HepG2 (cell line): ENCODE measurements at regions not wholly inside any gene's neighbourhood (a gene's known extent, or its start where the extent isn't known, plus 50 kb on each side); places are given as distances from the start of the nearest gene placed in this dataset.
A peak's percentile ranks its signal among the peaks of the same experiment; 100 is the strongest.

Experiments
- ATAC-seq: fragments of 200-7000 bp; cut with Tn5 transposase; 3 replicates; pipeline ENCODE4 v1.9.1; 2020; ENCODE audit warnings: mild to moderate bottlenecking, moderate library complexity
- BruUV-seq: library from RNA; stranded (reverse); fragments of 400-500 nt; replicated peaks from 2 replicates; lab custom pipeline; 2021; lab: Mats Ljungman, UMichigan
- CTCF ChIA-PET: fragments of 300-600 bp; formaldehyde crosslinking; extraction: SDS; loops from one replicate; lab custom pipeline; 2021; ENCODE audit warnings: low total read pairs, inconsistent platforms, low intra/inter-chr PET ratio; lab: Yijun Ruan, JAX
- POLR2A ChIA-PET: fragments of 350-600 bp; sonication (Branson Sonifier 250); formaldehyde crosslinking; loops from one replicate; lab custom pipeline; 2020; ENCODE audit warnings: antibody characterized with exemption, inconsistent platforms; lab: Yijun Ruan, JAX
- DNase-seq: peaks from one replicate; pipeline ENCODE4 v3.0.0-alpha.2; 2015; ENCODE audit warnings: low spot score
- FAIRE-seq: peaks from 3 replicates; lab custom pipeline; 2011; peaks lifted over from hg19 to GRCh38; lab: Jason Lieb, UNC
- H2AFZ ChIP-seq: one replicate; pipeline ENCODE4 v1.6.1; 2011; ENCODE audit warnings: low read length, inconsistent platforms
- H3K27ac ChIP-seq: fragments of 300-600 bp; 3 replicates; pipeline ENCODE4 v1.8.0; 2011; ENCODE audit warnings: mixed run types, mild to moderate bottlenecking, mixed read lengths, low read length, inconsistent platforms; ENCODE audit not compliant: insufficient read depth; ENCODE audit errors: extremely low read length
- H3K27me3 ChIP-seq, 2 experiments: fragments of 200-600 bp in 1 of 2; 2 replicates in 1 of 2; 3 replicates in 1 of 2; pipeline versions ENCODE4 v1.6.0 to v1.8.0; 2011; ENCODE audit warnings: low read length in 2 of 2, mild to moderate bottlenecking in 2 of 2, moderate library complexity in 2 of 2, inconsistent platforms in 1 of 2; ENCODE audit not compliant: insufficient read depth in 2 of 2, control insufficient read depth in 1 of 2
- H3K36me3 ChIP-seq, 2 experiments: fragments of 200-600 bp in 1 of 2; replicated peaks in 1 of 2; 2 replicates in 1 of 2; 3 replicates in 1 of 2; pipeline versions ENCODE4 v1.5.1 to v1.8.0; 2011; ENCODE audit warnings: low read length in 2 of 2, inconsistent platforms in 1 of 2; ENCODE audit not compliant: insufficient read depth in 2 of 2, control insufficient read depth in 1 of 2
- H3K4me1 ChIP-seq: 2 replicates; pipeline ENCODE4 v1.5.1; 2012; ENCODE audit warnings: low read length, inconsistent platforms; ENCODE audit not compliant: insufficient read depth
- H3K4me2 ChIP-seq: 2 replicates; pipeline ENCODE4 v1.6.0; 2011; ENCODE audit warnings: low read depth, low read length, inconsistent platforms
- H3K4me3 ChIP-seq, 3 experiments: fragments of 200-600 bp in 1 of 3; sonication (generic), shearing (Covaris generic) in 1 of 3; replicated peaks in 1 of 3; 2 replicates each; pipeline ENCODE4 v1.5.1; 2011 to 2016; ENCODE audit warnings: low read length in 3 of 3, inconsistent platforms in 2 of 3, low read depth in 2 of 3, mild to moderate bottlenecking in 2 of 3, control low read depth in 1 of 3, mixed read lengths in 1 of 3; ENCODE audit not compliant: insufficient read depth in 1 of 3
- H3K79me2 ChIP-seq: one replicate; pipeline ENCODE4 v1.6.1; 2011; ENCODE audit warnings: low read length, inconsistent platforms; ENCODE audit not compliant: insufficient read depth
- H3K9ac ChIP-seq: 2 replicates; pipeline ENCODE4 v1.6.0; 2011; ENCODE audit warnings: mild to moderate bottlenecking, low read depth, low read length, inconsistent platforms; ENCODE audit not compliant: insufficient read depth
- H3K9me3 ChIP-seq: 2 replicates; pipeline ENCODE4 v1.5.1; 2012; ENCODE audit warnings: mild to moderate bottlenecking, low read length
- H4K20me1 ChIP-seq: 2 replicates; pipeline ENCODE4 v1.6.0; 2011; ENCODE audit warnings: inconsistent platforms, mild to moderate bottlenecking, low read length, moderate library complexity; ENCODE audit not compliant: insufficient read depth
- HOXA9 ChIP-seq: sonication (generic); formaldehyde crosslinking; IDR thresholded peaks from 2 replicates; pipeline ENCODE4 v1.8.1; 2022; ENCODE audit warnings: missing genetic modification reagents, mild to moderate bottlenecking, moderate library complexity, borderline replicate concordance
- KDM5B ChIP-seq: sonication (generic); formaldehyde crosslinking; IDR thresholded peaks from 2 replicates; pipeline ENCODE4 v1.4.0; 2020; ENCODE audit warnings: missing genetic modification reagents, mild to moderate bottlenecking, borderline replicate concordance
- RERE ChIP-seq: IDR thresholded peaks from 2 replicates; pipeline ENCODE4 v1.6.1; 2016; ENCODE audit warnings: low read depth, missing genetic modification reagents, missing compliant biosample characterization
- RFX1 ChIP-seq: fragments of 450-650 bp; IDR thresholded peaks from 2 replicates; pipeline ENCODE4 v1.6.1; 2017
- RFXAP ChIP-seq: sonication (generic); formaldehyde crosslinking; IDR thresholded peaks from 2 replicates; pipeline ENCODE4 v1.4.0; 2020; ENCODE audit warnings: missing genetic modification reagents, borderline replicate concordance
- SMARCC2 ChIP-seq: fragments of 450-650 bp; IDR thresholded peaks from 2 replicates; pipeline ENCODE4 v1.6.1; 2017; ENCODE audit warnings: antibody characterized with exemption, mild to moderate bottlenecking
- TBX2 ChIP-seq: sonication (generic); formaldehyde crosslinking; IDR thresholded peaks from 2 replicates; pipeline ENCODE4 v1.5.0; 2020; ENCODE audit warnings: missing genetic modification reagents, mild to moderate bottlenecking, borderline replicate concordance
- ZBTB8A ChIP-seq: sonication (generic); formaldehyde crosslinking; IDR thresholded peaks from 2 replicates; pipeline ENCODE4 v1.4.0; 2020; ENCODE audit warnings: mild to moderate bottlenecking, low read depth, missing genetic modification reagents, borderline replicate concordance
- ZNF337 ChIP-seq: sonication (generic); formaldehyde crosslinking; IDR thresholded peaks from 2 replicates; pipeline ENCODE4 v1.5.1; 2020; ENCODE audit warnings: missing genetic modification reagents, low read depth, mild to moderate bottlenecking, borderline replicate concordance
- ZNF549 ChIP-seq: sonication (generic); formaldehyde crosslinking; IDR thresholded peaks from 2 replicates; pipeline ENCODE4 v1.5.0; 2020; ENCODE audit warnings: missing genetic modification reagents
- ZNF660 ChIP-seq: sonication (generic); formaldehyde crosslinking; IDR thresholded peaks from 2 replicates; pipeline ENCODE4 v1.5.1; 2020; ENCODE audit warnings: mild to moderate bottlenecking, low read depth, missing genetic modification reagents, borderline replicate concordance
- WGBS: methylation state at CpG from one replicate; pipeline ENCODE4 v1.1.6; 2017; ENCODE audit warnings: low lambda C conversion rate; 5-methylcytosine and 5-hydroxymethylcytosine counted together
- in situ Hi-C: cut with HindIII; loops from 2 replicates; pipeline ENCODE4 v1.10.0; 2017; ENCODE audit warnings: low pct_unique_long_range_greater_than_20kb; ENCODE audit not compliant: extremely low pct_ligation_motif_present
- intact Hi-C: fragments of 100-400 bp; cut with micrococcal nuclease; formaldehyde crosslinking; loops from one replicate; pipeline ENCODE4 v1.10.0; 2022; ENCODE audit not compliant: unreplicated experiment
- TF ChIP-seq, protein P1 (sequence below): sonication (generic); formaldehyde crosslinking; IDR thresholded peaks from 2 replicates; pipeline ENCODE4 v1.8.1; 2023; ENCODE audit warnings: missing genetic modification reagents, inconsistent platforms, borderline replicate concordance

DNA sequence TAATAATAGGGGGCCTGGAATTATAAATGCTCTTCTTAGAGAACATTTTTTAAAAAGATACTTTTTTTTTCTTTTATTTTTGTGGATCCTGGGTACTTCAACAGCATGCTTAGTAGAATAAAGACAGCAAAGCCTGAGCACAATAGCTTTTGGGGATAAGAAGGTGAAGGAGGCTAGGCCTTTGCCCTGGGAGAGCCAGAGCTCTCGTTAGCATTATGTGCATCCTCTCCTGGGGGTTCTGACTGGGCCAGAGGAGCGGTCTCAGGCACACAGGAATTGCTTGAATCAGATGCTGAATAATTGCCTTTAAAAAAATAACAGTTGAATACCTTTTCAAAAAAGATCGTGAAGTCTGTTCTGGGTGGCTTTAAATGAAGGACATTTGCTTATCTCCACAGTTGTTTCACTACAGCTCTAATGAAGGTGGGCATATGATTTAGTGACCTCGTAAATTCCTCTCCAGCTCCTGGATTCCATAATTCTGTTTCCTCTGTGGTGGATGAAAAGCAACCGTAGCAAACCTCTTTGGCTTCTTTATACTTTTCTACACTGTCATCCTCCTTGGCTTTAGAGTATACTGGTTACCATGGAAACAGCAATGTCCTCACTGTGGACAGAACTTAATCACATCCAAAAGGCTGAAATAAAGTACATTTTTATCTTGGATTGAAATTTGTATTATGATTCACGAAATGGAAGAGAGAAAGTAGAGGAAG, 133.8 kb downstream of the MAIP1 start:
- no peak for TF ChIP-seq ZNF549
- no peak for TF ChIP-seq RFXAP (CRISPR knock-in tag)
- TF ChIP-seq TBX2 (CRISPR knock-in tag) = no peak
- TF ChIP-seq, protein P1, sequence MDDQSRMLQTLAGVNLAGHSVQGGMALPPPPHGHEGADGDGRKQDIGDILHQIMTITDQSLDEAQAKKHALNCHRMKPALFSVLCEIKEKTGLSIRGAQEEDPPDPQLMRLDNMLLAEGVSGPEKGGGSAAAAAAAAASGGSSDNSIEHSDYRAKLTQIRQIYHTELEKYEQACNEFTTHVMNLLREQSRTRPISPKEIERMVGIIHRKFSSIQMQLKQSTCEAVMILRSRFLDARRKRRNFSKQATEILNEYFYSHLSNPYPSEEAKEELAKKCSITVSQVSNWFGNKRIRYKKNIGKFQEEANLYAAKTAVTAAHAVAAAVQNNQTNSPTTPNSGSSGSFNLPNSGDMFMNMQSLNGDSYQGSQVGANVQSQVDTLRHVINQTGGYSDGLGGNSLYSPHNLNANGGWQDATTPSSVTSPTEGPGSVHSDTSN (CRISPR knock-in tag) = no peak
- peak; percentile 46; the same call in 1 of the 2 replicates for TF ChIP-seq RFX1
- no peak for TF ChIP-seq ZBTB8A (CRISPR knock-in tag)
- no peak for TF ChIP-seq SMARCC2
- no peak for ATAC-seq
- Histone ChIP-seq H3K9me3 (no peaks in the 10 kb centered on the region), H4K20me1 (no peaks in the 10 kb centered on the region), H3K27ac (no peak overlapping the region), H3K36me3 (no peaks in the 10 kb centered on the region), H3K4me3 (no peak overlapping the region), H3K27me3 (peaks cover 1 to 35% of the 10 kb centered on the region in 2 experiments; a peak in 4 of 5 replicates), H2AFZ (no peak overlapping the region), H3K79me2 (no peaks in the 10 kb centered on the region), H3K4me1 (peaks cover 9% of the 10 kb centered on the region), H3K4me2 (no peak overlapping the region), H3K9ac (no peak overlapping the region)
- no TSS peak for BruUV-seq
- no peak for DNase-seq
- POLR2A ChIA-PET = no interaction called here
- FAIRE-seq = no peak
- CTCF ChIA-PET = no interaction called here
- intact Hi-C loops = no loop called here
- WGBS = 10% methylated on average over 6 of the region's 6 CpGs
- in situ Hi-C loops = no loop called here

GRCh38 chr2:200089756-200090109, 134.4 kb downstream of the MAIP1 start:
- H3K27ac ChIP-seq = no peak overlapping the region
- no peak overlapping the region for H3K4me3 ChIP-seq
- no peaks in the 10 kb centered on the region for H3K36me3 ChIP-seq
- TF ChIP-seq ZNF337 (CRISPR knock-in tag) = no peak
- TF ChIP-seq KDM5B (CRISPR knock-in tag) = no peak
- TF ChIP-seq HOXA9 (CRISPR knock-in tag) = no peak
- TF ChIP-seq RERE (CRISPR knock-in tag) = no peak
- no peak for TF ChIP-seq ZNF660 (CRISPR knock-in tag)
- H2AFZ ChIP-seq = no peak overlapping the region
- ATAC-seq (no peak), FAIRE-seq (no peak), DNase-seq (no peak)
- ChIA-PET POLR2A (no interaction called here), CTCF (no interaction called here)
- no peaks in the 10 kb centered on the region for H3K79me2 ChIP-seq
- peaks cover 1 to 34% of the 10 kb centered on the region in 2 experiments; a peak in 4 of 5 replicates for H3K27me3 ChIP-seq
- WGBS = 17% methylated on average over 6 of the region's 6 CpGs
- in situ Hi-C loops = no loop called here
- no peaks in the 10 kb centered on the region for H4K20me1 ChIP-seq
- peaks cover 9% of the 10 kb centered on the region for H3K4me1 ChIP-seq
- no peak overlapping the region for H3K9ac ChIP-seq
- intact Hi-C loops = no loop called here
- H3K9me3 ChIP-seq = no peaks in the 10 kb centered on the region
- H3K4me2 ChIP-seq = no peak overlapping the region
- BruUV-seq = no TSS peak
